ENCODE measurements at regions not wholly inside any gene's neighbourhood (a gene's known extent, or its start where the extent isn't known, plus 50 kb on each side); places are given as distances from the start of the nearest gene placed in this dataset.

DNA sequence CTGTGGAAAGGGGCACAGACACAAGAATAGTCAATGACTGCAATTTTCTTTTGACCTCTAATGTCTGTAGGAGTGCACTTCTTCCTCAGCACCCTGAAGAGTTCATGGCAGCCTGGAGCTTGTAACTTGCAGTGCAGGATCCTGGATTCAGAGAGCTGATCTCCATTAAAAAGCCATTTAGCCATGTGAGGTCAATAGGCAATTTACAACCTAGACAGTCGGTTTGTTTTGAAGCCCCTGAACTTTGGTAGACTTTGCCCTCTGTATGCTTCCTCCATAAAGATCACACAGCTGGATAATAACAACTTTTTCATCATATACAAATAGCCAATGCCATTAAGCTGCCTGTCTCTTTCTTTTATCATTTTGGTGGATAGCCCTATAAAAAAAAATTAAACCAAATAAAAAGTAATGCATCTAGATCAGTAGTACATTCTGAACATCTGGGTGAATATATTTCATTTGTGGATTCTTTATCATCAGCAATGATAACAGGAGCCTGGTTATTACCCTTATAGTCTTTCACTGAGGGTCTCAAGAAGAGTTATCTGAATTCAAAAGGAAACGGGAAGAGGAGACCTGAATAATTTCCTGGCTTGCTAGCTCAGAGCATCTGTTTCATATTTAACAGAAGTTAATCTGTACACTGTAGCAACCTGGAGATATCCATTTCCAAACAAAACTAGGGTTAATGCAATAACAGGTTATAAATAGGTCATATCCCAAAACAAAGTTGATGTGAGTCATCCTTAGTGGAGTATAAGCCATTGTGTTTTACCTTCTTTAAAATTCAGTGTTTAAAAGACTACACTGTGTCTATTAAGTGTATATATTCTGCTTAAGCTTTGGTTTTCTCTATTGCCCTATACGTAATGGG lies 193.8 kb upstream of the ACTBL2 start:
- Histone ChIP-seq H3K4me3 (replicated peaks; ENCODE audit: insufficient read depth, low read length) (no peak overlapping the region), H3K27me3 (ENCODE audit: insufficient read depth, poor library complexity, severe bottlenecking) (no peaks in the 10 kb centered on the region), H3K27ac (replicated peaks) (no peak overlapping the region)
- TF ChIP-seq POLR2AphosphoS5 (IDR thresholded peaks at IDR 0.05; ENCODE audit: low read depth) (no peak), GABPA (IDR thresholded peaks at IDR 0.05; ENCODE audit: low read depth) (no peak)
- TF ChIP-seq, protein P1, sequence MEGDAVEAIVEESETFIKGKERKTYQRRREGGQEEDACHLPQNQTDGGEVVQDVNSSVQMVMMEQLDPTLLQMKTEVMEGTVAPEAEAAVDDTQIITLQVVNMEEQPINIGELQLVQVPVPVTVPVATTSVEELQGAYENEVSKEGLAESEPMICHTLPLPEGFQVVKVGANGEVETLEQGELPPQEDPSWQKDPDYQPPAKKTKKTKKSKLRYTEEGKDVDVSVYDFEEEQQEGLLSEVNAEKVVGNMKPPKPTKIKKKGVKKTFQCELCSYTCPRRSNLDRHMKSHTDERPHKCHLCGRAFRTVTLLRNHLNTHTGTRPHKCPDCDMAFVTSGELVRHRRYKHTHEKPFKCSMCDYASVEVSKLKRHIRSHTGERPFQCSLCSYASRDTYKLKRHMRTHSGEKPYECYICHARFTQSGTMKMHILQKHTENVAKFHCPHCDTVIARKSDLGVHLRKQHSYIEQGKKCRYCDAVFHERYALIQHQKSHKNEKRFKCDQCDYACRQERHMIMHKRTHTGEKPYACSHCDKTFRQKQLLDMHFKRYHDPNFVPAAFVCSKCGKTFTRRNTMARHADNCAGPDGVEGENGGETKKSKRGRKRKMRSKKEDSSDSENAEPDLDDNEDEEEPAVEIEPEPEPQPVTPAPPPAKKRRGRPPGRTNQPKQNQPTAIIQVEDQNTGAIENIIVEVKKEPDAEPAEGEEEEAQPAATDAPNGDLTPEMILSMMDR (IDR thresholded peaks at IDR 0.05; ENCODE audit: insufficient read depth, low read length) = no peak
- TF ChIP-seq, protein P2, sequence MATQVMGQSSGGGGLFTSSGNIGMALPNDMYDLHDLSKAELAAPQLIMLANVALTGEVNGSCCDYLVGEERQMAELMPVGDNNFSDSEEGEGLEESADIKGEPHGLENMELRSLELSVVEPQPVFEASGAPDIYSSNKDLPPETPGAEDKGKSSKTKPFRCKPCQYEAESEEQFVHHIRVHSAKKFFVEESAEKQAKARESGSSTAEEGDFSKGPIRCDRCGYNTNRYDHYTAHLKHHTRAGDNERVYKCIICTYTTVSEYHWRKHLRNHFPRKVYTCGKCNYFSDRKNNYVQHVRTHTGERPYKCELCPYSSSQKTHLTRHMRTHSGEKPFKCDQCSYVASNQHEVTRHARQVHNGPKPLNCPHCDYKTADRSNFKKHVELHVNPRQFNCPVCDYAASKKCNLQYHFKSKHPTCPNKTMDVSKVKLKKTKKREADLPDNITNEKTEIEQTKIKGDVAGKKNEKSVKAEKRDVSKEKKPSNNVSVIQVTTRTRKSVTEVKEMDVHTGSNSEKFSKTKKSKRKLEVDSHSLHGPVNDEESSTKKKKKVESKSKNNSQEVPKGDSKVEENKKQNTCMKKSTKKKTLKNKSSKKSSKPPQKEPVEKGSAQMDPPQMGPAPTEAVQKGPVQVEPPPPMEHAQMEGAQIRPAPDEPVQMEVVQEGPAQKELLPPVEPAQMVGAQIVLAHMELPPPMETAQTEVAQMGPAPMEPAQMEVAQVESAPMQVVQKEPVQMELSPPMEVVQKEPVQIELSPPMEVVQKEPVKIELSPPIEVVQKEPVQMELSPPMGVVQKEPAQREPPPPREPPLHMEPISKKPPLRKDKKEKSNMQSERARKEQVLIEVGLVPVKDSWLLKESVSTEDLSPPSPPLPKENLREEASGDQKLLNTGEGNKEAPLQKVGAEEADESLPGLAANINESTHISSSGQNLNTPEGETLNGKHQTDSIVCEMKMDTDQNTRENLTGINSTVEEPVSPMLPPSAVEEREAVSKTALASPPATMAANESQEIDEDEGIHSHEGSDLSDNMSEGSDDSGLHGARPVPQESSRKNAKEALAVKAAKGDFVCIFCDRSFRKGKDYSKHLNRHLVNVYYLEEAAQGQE (IDR thresholded peaks at IDR 0.05; ENCODE audit: insufficient replicate concordance, low read depth) = no peak
- DNase-seq (ENCODE audit: low read depth in 1 of 2, low spot score in 1 of 2) = no peak

DNA sequence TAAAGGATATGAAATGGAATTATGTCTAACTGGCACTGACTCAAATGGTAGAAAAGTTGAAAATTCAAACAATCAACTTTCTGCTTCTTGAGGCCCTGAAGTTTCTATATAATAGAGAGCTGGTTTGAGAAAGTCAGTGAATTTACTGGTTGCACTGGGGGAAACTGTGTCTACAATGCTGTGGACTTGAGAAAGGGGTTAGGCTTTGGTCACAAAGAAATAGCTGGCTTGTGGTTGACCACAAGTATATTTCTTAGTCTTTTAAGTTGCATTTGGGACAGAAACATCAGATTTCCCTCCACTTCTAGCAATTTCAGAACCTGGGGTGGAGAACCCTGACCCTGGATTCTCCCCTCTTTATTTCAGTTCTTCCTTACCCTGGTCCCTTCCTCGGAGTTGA lies 192.6 kb upstream of the ACTBL2 start:
- Histone ChIP-seq H3K27ac (replicated peaks) (no peak overlapping the region), H3K27me3 (ENCODE audit: insufficient read depth, poor library complexity, severe bottlenecking) (no peaks in the 10 kb centered on the region), H3K4me3 (replicated peaks; ENCODE audit: insufficient read depth, low read length) (no peak overlapping the region)
- no peak for DNase-seq (ENCODE audit: low read depth in 1 of 2, low spot score in 1 of 2)
- TF ChIP-seq, protein P1 (IDR thresholded peaks at IDR 0.05; ENCODE audit: insufficient read depth, low read length) = no peak
- TF ChIP-seq, protein P2 (IDR thresholded peaks at IDR 0.05; ENCODE audit: insufficient replicate concordance, low read depth) = no peak
- no peak for TF ChIP-seq SPI1 (IDR thresholded peaks at IDR 0.05; ENCODE audit: borderline replicate concordance, low read depth)

DNA sequence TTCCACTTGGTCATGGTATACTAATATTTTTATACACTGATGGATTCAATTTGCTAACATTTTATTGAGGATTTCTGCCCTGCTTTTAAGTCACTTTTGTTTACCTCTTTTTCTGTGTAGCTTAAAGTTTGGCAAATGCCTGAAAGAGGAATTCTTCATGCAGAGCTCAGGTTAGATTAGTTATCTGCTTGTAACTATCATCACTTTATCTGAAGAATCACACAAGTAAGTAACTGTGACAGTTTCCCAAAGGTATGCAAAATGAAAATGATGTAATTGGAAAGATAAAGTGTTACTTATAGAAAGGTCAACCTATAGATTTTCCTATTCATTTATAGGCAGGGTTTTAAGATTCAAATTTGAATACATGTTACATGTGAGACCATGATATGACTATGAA lies 188.8 kb upstream of the ACTBL2 start:
- Histone ChIP-seq H3K27ac (replicated peaks) (no peak overlapping the region), H3K27me3 (ENCODE audit: insufficient read depth, poor library complexity, severe bottlenecking) (no peaks in the 10 kb centered on the region), H3K4me3 (replicated peaks; ENCODE audit: insufficient read depth, low read length) (no peak overlapping the region)
- DNase-seq (ENCODE audit: low read depth in 1 of 2, low spot score in 1 of 2) = no peak
- TF ChIP-seq, protein P1 (IDR thresholded peaks at IDR 0.05; ENCODE audit: insufficient read depth, low read length) = no peak
- TF ChIP-seq, protein P2 (IDR thresholded peaks at IDR 0.05; ENCODE audit: insufficient replicate concordance, low read depth) = no peak
- TF ChIP-seq POLR2AphosphoS5 (IDR thresholded peaks at IDR 0.05; ENCODE audit: low read depth) (no peak), GABPA (IDR thresholded peaks at IDR 0.05; ENCODE audit: low read depth) (no peak), SPI1 (IDR thresholded peaks at IDR 0.05; ENCODE audit: borderline replicate concordance, low read depth) (no peak)
